ENCODE measurements at regions not wholly inside any gene's neighbourhood (a gene's known extent, or its start where the extent isn't known, plus 50 kb on each side); places are given as distances from the start of the nearest gene placed in this dataset.

DNA sequence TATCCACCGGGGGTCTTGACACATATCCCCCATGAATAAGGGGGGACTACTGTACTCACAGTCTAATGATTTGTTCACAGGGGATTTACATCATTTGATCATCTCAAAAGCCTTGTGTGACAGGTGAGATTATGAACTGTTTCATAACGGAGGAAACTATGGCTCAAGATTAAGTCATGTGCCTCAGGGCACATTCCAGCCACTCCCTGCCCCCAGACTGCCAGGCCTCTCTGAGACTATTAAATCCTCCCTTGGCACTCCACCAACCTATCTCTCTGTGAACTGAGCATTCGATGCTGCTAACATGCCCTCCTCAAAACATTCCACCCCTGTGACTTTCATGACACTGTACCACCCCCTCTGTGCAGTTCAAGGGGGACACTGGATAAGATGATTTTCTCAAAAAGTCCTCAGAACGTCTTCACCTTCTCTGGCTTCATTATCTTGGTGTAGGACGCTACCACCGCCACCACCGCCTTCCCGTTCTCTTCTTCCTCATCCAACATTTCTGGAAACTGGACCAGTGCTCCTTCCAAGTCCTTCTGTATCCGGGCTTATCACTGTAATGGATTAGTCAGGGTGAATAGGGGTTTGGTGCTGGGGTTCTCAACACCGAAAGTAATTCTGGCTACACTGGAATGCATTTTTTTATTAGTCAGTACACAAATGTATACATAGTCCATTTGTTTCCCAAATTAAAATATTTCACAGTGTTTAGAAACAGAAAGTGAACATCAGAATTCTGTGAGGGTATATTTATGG lies 169.6 kb downstream of the KCNS3 start:
- H3K9me3 ChIP-seq: no peaks in the 10 kb centered on the region
- no peak for TF ChIP-seq POLR2A (IDR thresholded peaks at IDR 0.05)
- TF ChIP-seq, protein P1, sequence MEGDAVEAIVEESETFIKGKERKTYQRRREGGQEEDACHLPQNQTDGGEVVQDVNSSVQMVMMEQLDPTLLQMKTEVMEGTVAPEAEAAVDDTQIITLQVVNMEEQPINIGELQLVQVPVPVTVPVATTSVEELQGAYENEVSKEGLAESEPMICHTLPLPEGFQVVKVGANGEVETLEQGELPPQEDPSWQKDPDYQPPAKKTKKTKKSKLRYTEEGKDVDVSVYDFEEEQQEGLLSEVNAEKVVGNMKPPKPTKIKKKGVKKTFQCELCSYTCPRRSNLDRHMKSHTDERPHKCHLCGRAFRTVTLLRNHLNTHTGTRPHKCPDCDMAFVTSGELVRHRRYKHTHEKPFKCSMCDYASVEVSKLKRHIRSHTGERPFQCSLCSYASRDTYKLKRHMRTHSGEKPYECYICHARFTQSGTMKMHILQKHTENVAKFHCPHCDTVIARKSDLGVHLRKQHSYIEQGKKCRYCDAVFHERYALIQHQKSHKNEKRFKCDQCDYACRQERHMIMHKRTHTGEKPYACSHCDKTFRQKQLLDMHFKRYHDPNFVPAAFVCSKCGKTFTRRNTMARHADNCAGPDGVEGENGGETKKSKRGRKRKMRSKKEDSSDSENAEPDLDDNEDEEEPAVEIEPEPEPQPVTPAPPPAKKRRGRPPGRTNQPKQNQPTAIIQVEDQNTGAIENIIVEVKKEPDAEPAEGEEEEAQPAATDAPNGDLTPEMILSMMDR (IDR thresholded peaks at IDR 0.05): no peak
- TF ChIP-seq EP300 (IDR thresholded peaks at IDR 0.05): no peak
- H3K4me1 ChIP-seq (ENCODE audit: insufficient read depth): no peaks in the 10 kb centered on the region
- H3K27ac ChIP-seq: no peak overlapping the region
- 63 to 69% (median 67%) methylated on average over 10 of the region's 10 CpGs for WGBS, 3 donors
- DNase-seq: no peak
- H3K36me3 ChIP-seq: no peaks in the 10 kb centered on the region
- no peak overlapping the region for H3K4me3 ChIP-seq
- H3K27me3 ChIP-seq: no peaks in the 10 kb centered on the region
- intact Hi-C loops (cut with DNase I): no loop called here

GRCh38 chr2:18047213-18047611 lies 168.7 kb downstream of the KCNS3 start:
- WGBS, 3 donors: 72 to 80% (median 79%) methylated on average over 4 of the region's 4 CpGs
- Histone ChIP-seq H3K36me3 (no peaks in the 10 kb centered on the region), H3K27me3 (no peaks in the 10 kb centered on the region), H3K9me3 (no peaks in the 10 kb centered on the region), H3K27ac (no peak overlapping the region), H3K4me1 (ENCODE audit: insufficient read depth) (no peaks in the 10 kb centered on the region), H3K4me3 (no peak overlapping the region)
- intact Hi-C loops (cut with DNase I): no loop called here
- TF ChIP-seq EP300 (IDR thresholded peaks at IDR 0.05) (no peak), POLR2A (IDR thresholded peaks at IDR 0.05) (no peak)
- TF ChIP-seq, protein P1 (IDR thresholded peaks at IDR 0.05): no peak
- no peak for DNase-seq

GRCh38 chr2:18046558-18047212 lies 168.2 kb downstream of the KCNS3 start:
- Histone ChIP-seq H3K27me3 (no peaks in the 10 kb centered on the region), H3K27ac (no peak overlapping the region), H3K9me3 (no peaks in the 10 kb centered on the region), H3K4me1 (ENCODE audit: insufficient read depth) (no peaks in the 10 kb centered on the region), H3K36me3 (no peaks in the 10 kb centered on the region), H3K4me3 (no peak overlapping the region)
- 67 to 74% (median 71%) methylated on average over 3 of the region's 3 CpGs for WGBS, 3 donors
- intact Hi-C loops (cut with DNase I): no loop called here
- TF ChIP-seq, protein P1 (IDR thresholded peaks at IDR 0.05): no peak
- no peak for TF ChIP-seq EP300 (IDR thresholded peaks at IDR 0.05)
- no peak for TF ChIP-seq POLR2A (IDR thresholded peaks at IDR 0.05)
- DNase-seq: no peak

DNA sequence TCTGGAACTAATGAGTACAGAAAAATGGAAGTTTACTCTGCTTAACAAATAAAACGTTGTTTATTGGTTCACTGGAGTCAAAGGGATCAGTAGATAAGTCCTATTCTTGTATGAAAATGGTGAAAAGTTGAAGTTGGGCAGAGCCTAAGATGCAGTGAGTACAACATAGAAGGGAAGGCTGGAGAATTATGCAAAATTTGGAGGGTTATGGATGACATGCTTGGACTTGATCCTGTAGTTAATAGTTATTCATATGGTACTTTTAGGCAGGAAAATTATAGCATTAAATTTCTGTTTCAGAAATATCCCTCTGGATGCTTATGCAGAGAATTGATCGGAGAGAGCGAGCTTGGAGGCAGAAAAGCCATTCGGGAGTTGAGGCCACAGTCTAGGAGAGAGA lies 167.6 kb downstream of the KCNS3 start:
- Histone ChIP-seq H3K27ac (no peak overlapping the region), H3K9me3 (no peaks in the 10 kb centered on the region), H3K4me1 (ENCODE audit: insufficient read depth) (no peaks in the 10 kb centered on the region), H3K36me3 (no peaks in the 10 kb centered on the region), H3K27me3 (no peaks in the 10 kb centered on the region), H3K4me3 (no peak overlapping the region)
- TF ChIP-seq POLR2A (IDR thresholded peaks at IDR 0.05) (no peak), EP300 (IDR thresholded peaks at IDR 0.05) (no peak)
- TF ChIP-seq, protein P1 (IDR thresholded peaks at IDR 0.05): no peak
- intact Hi-C loops (cut with DNase I): no loop called here
- 84 to 86% (median 85%) methylated on average over 4 of the region's 4 CpGs for WGBS, 3 donors
- no peak for DNase-seq

All from ovary (tissue), 7 donors.